ENCODE measurements at regions not wholly inside any gene's neighbourhood (a gene's known extent, or its start where the extent isn't known, plus 50 kb on each side); places are given as distances from the start of the nearest gene placed in this dataset.
A peak's percentile ranks its signal among the peaks of the same experiment; 100 is the strongest.
"Not testable (repeated sequence)": the region's sequence is repeated elsewhere in the genome, so short reads cannot be mapped to it uniquely, and the experiment has no call there.

- DNase-seq, result not testable (repeated sequence)
Observed at GRCh38 chr5:62196532-62196931, 109.5 kb upstream of the KIF2A start.

GRCh38 chr5:62197697-62198096 is 108.3 kb upstream of the KIF2A start:
- no peak for DNase-seq

DNA sequence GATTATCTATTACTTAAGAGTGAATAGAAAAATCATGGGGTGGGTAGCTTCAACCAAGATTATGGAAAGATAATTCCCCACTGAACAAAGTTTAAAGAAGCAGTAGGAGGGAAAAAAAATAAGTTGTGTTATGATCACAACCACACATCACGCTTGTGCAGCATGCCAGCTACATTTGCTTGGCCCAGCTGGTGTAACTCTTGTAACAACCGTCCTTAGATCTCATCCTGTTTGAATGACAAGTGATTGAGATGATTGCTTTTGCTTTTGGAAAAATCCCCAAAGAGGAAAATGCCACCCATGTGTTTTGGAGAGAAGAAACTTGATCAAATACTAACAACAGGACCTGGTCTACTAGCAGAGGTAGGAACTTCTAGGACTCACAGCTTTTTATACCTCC is 107.6 kb upstream of the KIF2A start:
- no peak for DNase-seq

DNA sequence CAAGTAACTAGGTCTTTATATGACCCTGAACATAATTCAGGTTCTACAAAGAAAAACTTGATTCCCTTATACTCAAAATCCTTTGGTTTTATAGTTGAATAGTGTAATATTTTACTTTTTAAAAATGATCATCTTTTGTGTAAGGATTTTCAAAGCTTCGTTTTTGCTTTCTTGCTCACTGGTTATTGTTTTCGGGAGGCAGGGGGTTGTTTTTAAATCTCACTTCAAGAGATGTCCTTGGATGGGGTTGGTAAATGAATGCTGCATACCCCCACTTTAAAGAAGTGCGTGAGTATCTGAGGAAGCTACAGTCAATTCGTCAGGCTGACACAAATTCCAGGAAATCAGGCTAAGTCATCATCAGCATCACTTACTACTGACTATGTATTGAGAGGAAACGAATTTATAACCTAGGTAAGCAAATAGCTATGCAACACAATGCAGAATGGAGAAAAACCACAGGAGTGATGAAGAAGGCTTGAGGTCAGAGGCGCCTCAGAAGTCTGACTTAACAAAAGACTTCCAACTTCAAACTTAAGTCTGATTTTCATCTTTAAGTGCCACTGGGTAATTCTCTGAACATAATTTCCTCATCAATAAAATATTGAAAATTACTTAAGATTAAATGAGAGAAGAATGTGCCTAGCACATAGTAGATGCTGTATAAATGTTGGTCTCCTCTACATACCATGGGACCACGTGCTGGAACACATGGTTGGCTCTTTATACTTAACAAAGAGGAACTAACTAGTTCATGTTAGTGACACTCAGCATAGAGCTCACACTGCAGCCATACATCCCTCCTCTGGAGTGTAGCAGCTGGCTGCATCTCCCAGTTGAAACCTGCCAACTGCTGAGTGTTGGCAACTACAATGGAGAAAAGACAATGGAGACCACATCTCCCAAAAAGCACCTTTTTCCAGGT is 106.0 kb upstream of the KIF2A start:
- DNase-seq, result no peak

DNA sequence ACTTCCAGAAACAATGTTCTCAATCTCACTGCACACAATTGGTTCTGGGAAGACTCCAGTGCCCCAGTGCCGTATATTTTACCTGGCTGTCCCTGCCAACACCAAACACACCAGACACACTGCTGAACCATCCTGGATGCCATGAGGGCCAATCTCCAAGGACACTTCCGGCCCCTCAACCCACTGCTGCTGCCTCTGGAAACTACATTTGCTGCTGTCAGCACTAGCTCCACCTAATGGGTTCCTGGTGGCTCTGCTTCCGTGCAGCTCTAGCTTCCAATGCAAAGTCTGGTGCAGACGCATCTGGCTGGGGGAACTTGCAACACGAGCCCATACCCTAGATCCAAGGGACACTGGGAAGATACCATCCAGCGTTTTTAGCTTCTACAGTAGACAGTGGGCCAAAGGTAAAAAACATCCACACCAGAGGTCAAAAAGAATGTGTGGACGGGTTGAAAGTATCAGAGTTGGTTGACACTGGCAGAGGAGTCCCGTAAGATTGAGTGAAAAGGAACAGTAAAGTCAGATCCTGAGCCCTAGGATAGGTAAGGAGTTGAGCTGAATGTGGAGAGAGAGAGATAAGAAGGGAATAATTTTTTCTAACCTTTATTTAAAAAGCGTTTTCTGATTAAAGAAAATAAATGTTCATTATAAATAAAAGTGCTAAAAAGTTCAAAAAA is 99.7 kb upstream of the KIF2A start:
- DNase-seq, result no peak

- no peak for DNase-seq
Observed at GRCh38 chr5:62208218-62208852, 97.7 kb upstream of the KIF2A start.

- DNase-seq, result no peak
Observed at GRCh38 chr5:62211405-62211804, 94.6 kb upstream of the KIF2A start.

DNA sequence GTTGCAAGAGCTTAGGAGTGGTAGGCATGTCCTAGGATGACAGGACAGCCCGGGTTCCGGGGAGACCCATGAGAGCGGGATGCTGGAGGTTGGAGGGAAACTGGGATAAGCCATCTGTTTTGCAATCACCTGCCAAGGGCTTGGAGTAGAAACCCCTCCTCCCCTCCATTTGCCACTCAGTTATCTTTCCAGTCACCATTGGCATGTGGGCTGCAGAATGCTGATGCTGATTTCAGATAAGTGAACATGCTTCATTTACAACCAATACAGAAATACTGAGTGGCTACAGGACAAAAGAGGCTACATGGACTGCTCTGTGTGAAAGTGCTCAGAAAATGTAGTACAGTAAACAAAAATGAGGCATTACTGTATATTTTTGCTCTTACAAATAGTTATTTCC is 93.4 kb upstream of the KIF2A start:
- DNase-seq, result no peak

DNA sequence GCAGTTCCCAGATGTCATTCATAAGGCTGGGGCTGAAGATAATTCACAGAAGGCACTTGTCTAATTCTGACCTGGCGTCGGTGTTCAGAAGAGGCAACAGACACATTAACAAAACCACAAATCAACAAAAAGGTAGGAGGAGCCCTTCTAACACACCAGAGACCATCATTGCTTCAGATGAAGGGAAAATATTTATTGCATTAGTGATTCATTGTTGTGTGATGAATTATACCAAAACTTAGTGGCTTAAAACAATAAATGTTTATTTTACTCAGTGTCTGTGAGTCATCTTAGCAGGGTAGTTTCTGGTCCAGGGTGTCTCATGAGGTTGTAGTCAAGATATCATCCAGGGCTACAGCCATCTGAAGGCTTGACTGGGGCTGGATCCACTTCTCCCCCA is 91.3 kb upstream of the KIF2A start:
- no peak for DNase-seq

- not testable (repeated sequence) for DNase-seq
Observed at GRCh38 chr5:62216603-62217002, 89.4 kb upstream of the KIF2A start.

GRCh38 chr5:62217095-62217494 is 88.9 kb upstream of the KIF2A start:
- not testable (repeated sequence) for DNase-seq

DNA sequence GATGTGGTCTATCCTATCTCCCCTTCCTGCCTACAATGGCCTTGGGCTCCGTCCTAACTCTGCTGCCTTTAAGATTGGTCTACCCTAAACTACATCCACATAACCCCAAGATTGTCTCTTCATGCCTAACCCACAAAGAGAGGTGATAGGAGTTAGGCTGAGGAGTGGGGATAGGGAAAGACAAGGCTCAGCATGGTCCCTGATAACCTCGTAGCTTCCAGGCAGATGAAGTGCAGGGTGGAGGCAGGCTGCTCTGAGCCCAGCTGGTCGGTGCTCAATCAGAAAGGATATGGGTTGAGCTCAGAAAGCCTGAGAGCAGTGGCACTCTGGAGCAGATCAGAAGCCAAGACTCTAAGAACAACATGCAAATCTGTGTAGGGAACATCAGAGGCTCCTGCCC is 87.1 kb upstream of the KIF2A start:
- DNase-seq, result not testable (repeated sequence)

DNA sequence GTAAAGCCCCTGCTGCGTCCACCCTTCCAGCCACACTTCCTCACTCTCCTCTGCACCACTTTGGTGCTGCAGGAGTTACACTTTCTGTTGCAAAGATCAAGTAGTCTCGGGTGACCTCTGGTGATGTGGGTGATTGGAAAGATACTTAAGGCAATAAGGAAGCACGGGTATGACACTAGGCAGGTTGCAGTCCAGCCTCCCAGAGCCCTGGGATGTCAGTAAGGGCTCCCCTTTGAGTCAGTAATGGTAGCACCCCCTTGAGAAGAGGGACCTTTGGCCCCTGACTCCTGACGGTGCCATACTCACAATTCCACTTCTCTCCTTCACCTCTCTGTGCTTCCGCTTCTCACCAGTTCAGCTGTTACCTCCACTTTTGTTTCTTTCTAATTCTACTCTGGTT is 84.1 kb upstream of the KIF2A start:
- not testable (repeated sequence) for DNase-seq

- not testable (repeated sequence) for DNase-seq
Observed at GRCh38 chr5:62222305-62222704, 83.7 kb upstream of the KIF2A start.

DNA sequence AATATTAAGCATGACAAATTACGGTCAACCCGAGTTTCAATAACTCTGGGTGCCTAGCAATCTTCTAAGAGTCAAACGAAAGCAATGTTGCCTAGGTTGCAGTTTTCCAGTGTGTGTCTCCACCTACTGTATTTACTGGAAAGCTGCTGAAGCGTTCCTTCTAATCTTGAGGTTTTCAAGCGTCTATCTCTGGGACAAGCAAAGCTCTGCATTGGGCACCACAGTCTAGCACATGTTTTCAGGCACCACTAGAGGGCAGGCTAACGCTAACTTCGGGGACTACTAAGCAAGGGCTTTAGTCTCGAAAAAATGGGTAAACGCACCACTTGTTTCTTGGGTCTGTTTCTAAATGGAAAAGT is 82.7 kb upstream of the KIF2A start:
- DNase-seq, result peak; percentile 63

DNA sequence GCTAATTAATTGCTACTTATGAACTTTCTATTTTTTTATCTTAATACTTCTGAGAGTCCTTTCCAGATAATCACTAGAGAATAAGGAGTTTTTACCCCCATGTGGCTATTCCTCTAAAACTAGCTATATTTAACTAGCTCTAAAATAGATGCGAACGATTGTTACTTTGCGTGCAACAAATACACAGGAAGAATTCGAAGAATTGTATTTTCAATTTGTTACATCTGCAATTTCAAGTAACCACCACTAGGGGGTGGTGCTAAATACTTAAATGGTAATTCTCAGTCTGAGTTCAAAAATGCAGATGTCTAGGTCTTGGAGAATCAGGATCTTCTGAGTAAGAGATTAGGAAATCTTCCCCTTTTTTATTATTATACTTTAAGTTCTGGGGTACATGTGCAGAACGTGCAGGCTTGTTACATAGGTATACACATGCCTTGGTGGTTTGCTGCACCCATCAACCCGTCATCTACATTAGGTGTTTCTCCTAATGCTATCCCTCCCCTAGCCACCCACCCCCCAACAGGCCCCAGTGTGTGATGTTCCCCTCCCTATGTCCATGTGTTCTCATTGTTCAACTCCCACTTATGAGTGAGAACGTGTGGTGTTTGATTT is 80.9 kb upstream of the KIF2A start:
- DNase-seq, result not testable (repeated sequence)

DNA sequence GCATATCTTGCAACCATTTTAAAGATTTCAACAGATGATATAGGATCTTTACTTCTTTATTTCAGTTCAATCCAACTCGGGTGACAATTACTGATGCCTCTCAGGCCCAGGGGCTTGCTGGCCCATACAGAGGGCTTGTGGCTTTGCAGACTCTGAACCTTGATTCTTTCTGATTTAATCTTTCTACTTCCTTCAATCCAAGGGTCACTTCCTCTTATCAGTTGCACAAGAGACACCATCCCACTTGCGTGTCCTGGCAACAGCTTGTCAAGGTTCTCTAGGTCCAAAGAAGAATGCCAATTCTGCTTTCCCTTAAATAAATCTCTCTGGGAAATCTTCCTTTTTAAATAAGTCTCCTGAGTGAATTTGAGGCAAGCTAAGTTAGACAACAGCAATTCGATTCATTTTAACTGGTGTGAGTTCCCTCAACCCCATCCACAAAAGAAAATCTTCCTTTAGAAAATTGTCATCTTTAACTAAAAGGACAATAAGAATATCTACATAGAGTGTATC is 75.1 kb upstream of the KIF2A start:
- DNase-seq, result not testable (repeated sequence)

- no peak for DNase-seq
Observed at GRCh38 chr5:62231576-62231975, 74.4 kb upstream of the KIF2A start.

- not testable (repeated sequence) for DNase-seq
Observed at GRCh38 chr5:62232218-62232617, 73.8 kb upstream of the KIF2A start.

DNA sequence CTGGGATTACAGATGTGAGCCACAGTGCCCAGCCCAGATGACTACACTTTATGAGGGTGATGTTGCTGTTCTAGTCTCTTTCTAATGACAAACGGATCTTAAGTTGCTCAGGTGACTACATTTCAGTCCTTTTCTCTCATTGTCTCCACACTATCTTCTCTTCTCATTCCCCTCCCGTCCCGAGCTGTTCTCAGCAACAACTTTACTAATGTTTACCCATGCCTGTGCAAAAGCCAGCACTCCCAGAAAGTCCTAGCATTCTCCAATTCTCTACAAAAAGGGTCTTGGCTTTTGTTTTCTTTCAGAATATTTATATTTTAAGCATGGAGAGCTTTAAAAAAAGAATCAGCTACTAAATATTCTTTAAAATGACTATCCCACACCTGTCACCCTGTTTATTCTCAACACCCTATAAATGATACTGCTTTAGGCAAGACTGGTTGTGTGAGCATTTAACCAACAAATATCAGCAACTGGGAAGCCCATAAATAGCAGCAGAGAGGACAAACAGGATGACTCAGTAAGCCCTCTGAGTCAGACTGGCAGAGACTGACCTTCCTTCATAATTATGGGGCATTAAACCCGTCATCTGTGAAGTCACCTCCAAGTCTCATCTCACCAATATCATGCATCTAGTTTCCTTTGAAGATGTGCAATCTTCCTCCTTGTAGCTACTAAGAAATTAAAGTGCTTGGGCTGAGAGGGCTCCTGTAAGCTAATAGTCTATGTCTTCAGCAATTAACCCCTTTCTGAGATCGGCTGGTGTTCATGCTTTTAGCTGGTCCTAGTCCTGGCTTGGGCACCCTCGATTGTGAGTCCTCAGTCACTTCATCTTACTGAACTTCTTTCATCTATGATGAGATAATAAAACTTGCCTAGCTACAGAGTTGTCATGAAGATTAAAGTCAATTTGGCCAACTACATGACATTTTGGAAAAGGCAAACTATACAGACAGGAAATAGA is 72.6 kb upstream of the KIF2A start:
- not testable (repeated sequence) for DNase-seq

DNA sequence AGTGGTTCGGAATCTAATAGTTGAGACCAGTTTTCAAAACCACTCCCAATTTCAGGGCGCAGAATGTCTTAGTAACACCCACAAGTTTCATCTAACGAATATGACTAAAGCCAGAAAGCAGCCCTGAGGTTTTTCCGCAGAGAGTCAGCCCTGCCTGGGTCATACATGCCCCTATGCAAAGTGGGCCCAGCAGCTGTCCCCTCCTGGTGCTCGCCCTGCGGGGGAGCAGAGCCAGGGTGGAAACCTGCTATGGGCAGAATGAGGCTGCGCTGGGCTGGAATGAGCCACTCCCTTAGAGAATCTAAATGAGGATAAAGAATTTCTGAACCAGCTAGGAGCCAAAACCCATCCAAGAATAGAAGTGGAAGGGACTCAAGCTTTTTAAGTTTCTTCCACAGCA is 69.4 kb upstream of the KIF2A start:
- not testable (repeated sequence) for DNase-seq

DNA sequence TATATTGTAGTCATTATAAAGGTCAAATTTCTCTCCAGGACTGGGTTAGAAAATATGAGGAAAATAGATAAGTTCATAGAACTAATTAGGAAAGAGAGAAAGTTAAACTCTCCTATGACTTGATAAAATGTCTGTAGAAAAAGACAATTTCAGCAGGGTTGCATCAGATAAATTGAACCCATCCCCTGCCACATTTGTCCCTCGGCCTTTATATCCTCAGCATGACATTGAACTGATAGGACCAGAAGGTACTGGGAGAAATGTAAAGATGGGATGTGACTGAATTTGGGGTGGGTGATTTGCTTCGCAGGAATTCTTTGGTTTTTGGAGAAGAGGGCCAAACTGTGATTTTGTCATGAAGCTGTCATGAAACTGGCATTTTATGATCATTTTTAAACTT is 68.1 kb upstream of the KIF2A start:
- not testable (repeated sequence) for DNase-seq
